Neural cell (in vitro differentiated cells): ENCODE measurements at regions not wholly inside any gene's neighbourhood (a gene's known extent, or its start where the extent isn't known, plus 50 kb on each side); places are given as distances from the start of the nearest gene placed in this dataset.

Experiments used
- H2AFZ ChIP-seq: fragments of 200-600, 300-800 bp; sonication (generic), shearing (Covaris generic); 2 replicates; pipeline ENCODE4 v1.6.0; 2014; ENCODE audit warnings: low read depth, mild to moderate bottlenecking, antibody characterized with exemption, low read length, moderate library complexity
- H3F3A ChIP-seq: fragments of 200-600 bp; shearing (Covaris generic); 2 replicates; pipeline ENCODE4 v1.6.1; 2016; ENCODE audit warnings: mild to moderate bottlenecking, moderate library complexity, mixed read lengths, antibody characterized with exemption, low read length; ENCODE audit not compliant: insufficient read depth, poor library complexity, severe bottlenecking
- H3K27ac ChIP-seq: fragments of 200-600, 300-800 bp; sonication (generic), shearing (Covaris generic); 2 replicates; pipeline ENCODE4 v1.5.1; 2014; ENCODE audit warnings: mild to moderate bottlenecking, low read length, moderate library complexity
- H3K27me3 ChIP-seq: fragments of 300-800, 200-600 bp; sonication (generic), shearing (Covaris generic); 2 replicates; pipeline ENCODE4 v1.6.0; 2014; ENCODE audit warnings: mild to moderate bottlenecking, low read depth, low read length, moderate library complexity; ENCODE audit not compliant: insufficient read depth
- H3K36me3 ChIP-seq: fragments of 300-800, 200-600 bp; sonication (generic), shearing (Covaris generic); 2 replicates; pipeline ENCODE4 v1.5.1; 2014; ENCODE audit warnings: mild to moderate bottlenecking, antibody characterized with exemption, low read length, moderate library complexity; ENCODE audit not compliant: insufficient read depth
- H3K4me2 ChIP-seq: fragments of 300-800, 200-600 bp; sonication (generic), shearing (Covaris generic); 2 replicates; pipeline ENCODE4 v1.6.0; 2014; ENCODE audit warnings: mild to moderate bottlenecking, low read length
- H3K4me3 ChIP-seq: fragments of 300-800, 200-600 bp; sonication (generic), shearing (Covaris generic); 2 replicates; pipeline ENCODE4 v1.5.1; 2014; ENCODE audit warnings: mild to moderate bottlenecking, low read length, moderate library complexity
- H3K79me2 ChIP-seq: fragments of 200-600 bp; shearing (Covaris generic); replicated peaks from 2 replicates; pipeline ENCODE4 v1.6.0; 2014; ENCODE audit warnings: mild to moderate bottlenecking, low read length, moderate library complexity; ENCODE audit not compliant: insufficient read depth
- H3K9ac ChIP-seq: fragments of 300-800, 200-600 bp; sonication (generic), shearing (Covaris generic); 2 replicates; pipeline ENCODE4 v1.6.1; 2016; ENCODE audit warnings: mild to moderate bottlenecking, low read length, mixed read lengths
- H3K9me2 ChIP-seq: fragments of 200-600 bp; shearing (Covaris generic); 2 replicates; pipeline ENCODE4 v1.6.1; 2016; ENCODE audit warnings: mild to moderate bottlenecking, low read length, mixed read lengths; ENCODE audit not compliant: insufficient read depth
- H3K9me3 ChIP-seq: fragments of 200-600, 300-800 bp; sonication (generic), shearing (Covaris generic); 2 replicates; pipeline ENCODE4 v1.6.1; 2016; ENCODE audit warnings: mild to moderate bottlenecking, mixed run types, low read length, moderate library complexity, mixed read lengths
- H4K20me1 ChIP-seq: fragments of 200-600 bp; shearing (Covaris generic); 2 replicates; pipeline ENCODE4 v1.6.1; 2016; ENCODE audit warnings: mild to moderate bottlenecking, mixed run types; ENCODE audit not compliant: insufficient read depth
- CTCF ChIP-seq: fragments of 450-650 bp; IDR thresholded peaks from 2 replicates; pipeline ENCODE4 v1.5.1; 2014; ENCODE audit warnings: antibody characterized with exemption, mild to moderate bottlenecking, moderate library complexity; ENCODE audit not compliant: poor library complexity, severe bottlenecking
- EP300 ChIP-seq: fragments of 450-650 bp; conservative IDR thresholded peaks from 2 replicates; pipeline ENCODE4 v1.6.1; 2014; ENCODE audit warnings: antibody characterized with exemption, mild to moderate bottlenecking, moderate library complexity; ENCODE audit not compliant: poor library complexity, severe bottlenecking
- EZH2 ChIP-seq: fragments of 200-600, 300-800 bp; shearing (Covaris generic), sonication (generic); IDR thresholded peaks from 2 replicates; pipeline ENCODE4 v1.6.1; 2014; ENCODE audit warnings: antibody characterized with exemption, low read length, borderline replicate concordance, mild to moderate bottlenecking; ENCODE audit not compliant: insufficient read depth, poor library complexity, severe bottlenecking
- MXI1 ChIP-seq: fragments of 450-650 bp; conservative IDR thresholded peaks from 2 replicates; pipeline ENCODE4 v1.6.1; 2014; ENCODE audit warnings: antibody characterized with exemption, mild to moderate bottlenecking; ENCODE audit not compliant: poor library complexity, severe bottlenecking
- POLR2AphosphoS5 ChIP-seq: IDR thresholded peaks from 2 replicates; pipeline ENCODE4 v1.6.1; 2012
- RAD21 ChIP-seq: fragments of 450-650 bp; conservative IDR thresholded peaks from 2 replicates; pipeline ENCODE4 v1.6.1; 2014; ENCODE audit warnings: antibody characterized with exemption, mild to moderate bottlenecking, moderate library complexity
- REST ChIP-seq: IDR thresholded peaks from 2 replicates; pipeline ENCODE4 v1.6.1; 2012; ENCODE audit warnings: borderline replicate concordance
- SMC3 ChIP-seq: fragments of 450-650 bp; conservative IDR thresholded peaks from 2 replicates; pipeline ENCODE4 v1.6.1; 2014; ENCODE audit warnings: antibody characterized with exemption, mild to moderate bottlenecking, moderate library complexity; ENCODE audit not compliant: poor library complexity
- TAF1 ChIP-seq: IDR thresholded peaks from 2 replicates; pipeline ENCODE4 v1.6.1; 2012; ENCODE audit warnings: low read depth

- Histone ChIP-seq H3K36me3 (no peaks in the 10 kb centered on the region), H3K27me3 (no peaks in the 10 kb centered on the region), H3K9me3 (no peaks in the 10 kb centered on the region), H3K9me2 (no peaks in the 10 kb centered on the region), H3K27ac (no peak overlapping the region), H3K79me2 (no peaks in the 10 kb centered on the region), H3K4me3 (no peak overlapping the region), H4K20me1 (no peaks in the 10 kb centered on the region), H3F3A (no peaks in the 10 kb centered on the region), H2AFZ (no peak overlapping the region), H3K9ac (no peak overlapping the region), H3K4me2 (no peak overlapping the region)
- no peak for TF ChIP-seq RAD21
- peak; percentile 28 for TF ChIP-seq POLR2AphosphoS5
Measured at GRCh38 chr4:180827232-180828009, 1415.8 kb upstream of the TENM3 start.

- Histone ChIP-seq H3K4me2 (no peak overlapping the region), H3K4me3 (no peak overlapping the region)
Measured at GRCh38 chr4:180828455-180829018, 1414.7 kb upstream of the TENM3 start.

GRCh38 chr4:180832073-180832472 is 1411.1 kb upstream of the TENM3 start:
- TF ChIP-seq CTCF (no peak), SMC3 (no peak), EZH2 (no peak), MXI1 (no peak), RAD21 (no peak), REST (no peak), EP300 (no peak), TAF1 (no peak), POLR2AphosphoS5 (no peak)
- no peaks in the 10 kb centered on the region for H3K36me3 ChIP-seq
- H3F3A ChIP-seq = no peaks in the 10 kb centered on the region
- H3K4me2 ChIP-seq = no peak overlapping the region
- no peak overlapping the region for H3K4me3 ChIP-seq
- no peaks in the 10 kb centered on the region for H3K27me3 ChIP-seq
- no peak overlapping the region for H3K9ac ChIP-seq
- no peak overlapping the region for H2AFZ ChIP-seq
- no peak overlapping the region for H3K27ac ChIP-seq
- H3K9me2 ChIP-seq = no peaks in the 10 kb centered on the region
- no peaks in the 10 kb centered on the region for H3K9me3 ChIP-seq
- H3K79me2 ChIP-seq = no peaks in the 10 kb centered on the region
- H4K20me1 ChIP-seq = no peaks in the 10 kb centered on the region

More at GRCh38 chr4:180828455-180829018, 1414.7 kb upstream of the TENM3 start:
- Histone ChIP-seq H3K9ac (no peak overlapping the region), H3K9me3 (no peaks in the 10 kb centered on the region), H3K27me3 (no peaks in the 10 kb centered on the region), H3K9me2 (no peaks in the 10 kb centered on the region), H3K27ac (no peak overlapping the region), H2AFZ (no peak overlapping the region), H3K36me3 (no peaks in the 10 kb centered on the region), H3K79me2 (no peaks in the 10 kb centered on the region), H3F3A (no peaks in the 10 kb centered on the region), H4K20me1 (no peaks in the 10 kb centered on the region)
- TF ChIP-seq RAD21 (peak; percentile 94), CTCF (peak; percentile 92), SMC3 (peak; percentile 86), EZH2 (no peak)
